ENCODE measurements at regions not wholly inside any gene's neighbourhood (a gene's known extent, or its start where the extent isn't known, plus 50 kb on each side); places are given as distances from the start of the nearest gene placed in this dataset.
A peak's percentile ranks its signal among the peaks of the same experiment; 100 is the strongest.

- Histone ChIP-seq H3K79me2 (ENCODE audit: control insufficient read depth, insufficient read depth, low read length, unreplicated experiment) (no peaks in the 10 kb centered on the region), H2AFZ (ENCODE audit: low read length, unreplicated experiment) (peak overlapping the region; percentile 64), H3K4me1 (ENCODE audit: control insufficient read depth, insufficient read depth, low read length, unreplicated experiment) (no peaks in the 10 kb centered on the region), H3K27ac (ENCODE audit: low read depth, low read length) (no peak overlapping the region), H3K36me3 (ENCODE audit: insufficient read depth, low read length) (no peaks in the 10 kb centered on the region), H3K27me3 (ENCODE audit: insufficient read depth, low read length) (no peaks in the 10 kb centered on the region), H3K4me3 (ENCODE audit: low read depth, low read length) (no peak overlapping the region)
Observed at GRCh38 chr21:28100366-28100765, 892.3 kb downstream of the LTN1 start.

GRCh38 chr21:28099001-28099705, 893.5 kb downstream of the LTN1 start:
- H3K4me3 ChIP-seq (ENCODE audit: low read depth, low read length): no peak overlapping the region
- H3K4me1 ChIP-seq (ENCODE audit: control insufficient read depth, insufficient read depth, low read length, unreplicated experiment): no peaks in the 10 kb centered on the region
- H3K27me3 ChIP-seq (ENCODE audit: insufficient read depth, low read length): no peaks in the 10 kb centered on the region
- H3K36me3 ChIP-seq (ENCODE audit: insufficient read depth, low read length): no peaks in the 10 kb centered on the region
- H3K27ac ChIP-seq (ENCODE audit: low read depth, low read length): no peak overlapping the region
- no peaks in the 10 kb centered on the region for H3K79me2 ChIP-seq (ENCODE audit: control insufficient read depth, insufficient read depth, low read length, unreplicated experiment)
- H2AFZ ChIP-seq (ENCODE audit: low read length, unreplicated experiment): peak overlapping the region; percentile 48

- no peak overlapping the region for H2AFZ ChIP-seq (ENCODE audit: low read length, unreplicated experiment)
- H3K36me3 ChIP-seq (ENCODE audit: insufficient read depth, low read length): no peaks in the 10 kb centered on the region
- no peak overlapping the region for H3K4me3 ChIP-seq (ENCODE audit: low read depth, low read length)
- no peaks in the 10 kb centered on the region for H3K27me3 ChIP-seq (ENCODE audit: insufficient read depth, low read length)
- H3K4me1 ChIP-seq (ENCODE audit: control insufficient read depth, insufficient read depth, low read length, unreplicated experiment): no peaks in the 10 kb centered on the region
- H3K27ac ChIP-seq (ENCODE audit: low read depth, low read length): no peak overlapping the region
- no peaks in the 10 kb centered on the region for H3K79me2 ChIP-seq (ENCODE audit: control insufficient read depth, insufficient read depth, low read length, unreplicated experiment)
Observed at GRCh38 chr21:28091466-28091865, 901.2 kb downstream of the LTN1 start.

GRCh38 chr21:28090546-28090945, 902.1 kb downstream of the LTN1 start:
- H3K27me3 ChIP-seq (ENCODE audit: insufficient read depth, low read length): no peaks in the 10 kb centered on the region

GRCh38 chr21:28089599-28090441, 902.9 kb downstream of the LTN1 start:
- no peaks in the 10 kb centered on the region for H3K36me3 ChIP-seq (ENCODE audit: insufficient read depth, low read length)
- H3K27ac ChIP-seq (ENCODE audit: low read depth, low read length): no peak overlapping the region
- no peaks in the 10 kb centered on the region for H3K27me3 ChIP-seq (ENCODE audit: insufficient read depth, low read length)
- peak overlapping the region; percentile 54 for H2AFZ ChIP-seq (ENCODE audit: low read length, unreplicated experiment)
- no peaks in the 10 kb centered on the region for H3K79me2 ChIP-seq (ENCODE audit: control insufficient read depth, insufficient read depth, low read length, unreplicated experiment)
- H3K4me3 ChIP-seq (ENCODE audit: low read depth, low read length): 0 out of 2 replicates have a peak overlapping the region, but pooled peaks have one; percentile 37
- H3K4me1 ChIP-seq (ENCODE audit: control insufficient read depth, insufficient read depth, low read length, unreplicated experiment): no peaks in the 10 kb centered on the region

More at GRCh38 chr21:28090546-28090945, 902.1 kb downstream of the LTN1 start:
- Histone ChIP-seq H3K79me2 (ENCODE audit: control insufficient read depth, insufficient read depth, low read length, unreplicated experiment) (no peaks in the 10 kb centered on the region), H2AFZ (ENCODE audit: low read length, unreplicated experiment) (peak overlapping the region; percentile 54), H3K27ac (ENCODE audit: low read depth, low read length) (no peak overlapping the region), H3K4me3 (ENCODE audit: low read depth, low read length) (0 out of 2 replicates have a peak overlapping the region, but pooled peaks have one; percentile 37), H3K36me3 (ENCODE audit: insufficient read depth, low read length) (no peaks in the 10 kb centered on the region), H3K4me1 (ENCODE audit: control insufficient read depth, insufficient read depth, low read length, unreplicated experiment) (no peaks in the 10 kb centered on the region)

GRCh38 chr21:28086861-28087581, 905.7 kb downstream of the LTN1 start:
- Histone ChIP-seq H3K4me3 (ENCODE audit: low read depth, low read length) (no peak overlapping the region), H2AFZ (ENCODE audit: low read length, unreplicated experiment) (no peak overlapping the region), H3K4me1 (ENCODE audit: control insufficient read depth, insufficient read depth, low read length, unreplicated experiment) (no peaks in the 10 kb centered on the region), H3K27me3 (ENCODE audit: insufficient read depth, low read length) (no peaks in the 10 kb centered on the region), H3K36me3 (ENCODE audit: insufficient read depth, low read length) (no peaks in the 10 kb centered on the region), H3K27ac (ENCODE audit: low read depth, low read length) (no peak overlapping the region), H3K79me2 (ENCODE audit: control insufficient read depth, insufficient read depth, low read length, unreplicated experiment) (no peaks in the 10 kb centered on the region)

- Histone ChIP-seq H3K27ac (ENCODE audit: low read depth, low read length) (no peak overlapping the region), H3K36me3 (ENCODE audit: insufficient read depth, low read length) (no peaks in the 10 kb centered on the region), H2AFZ (ENCODE audit: low read length, unreplicated experiment) (no peak overlapping the region), H3K4me3 (ENCODE audit: low read depth, low read length) (no peak overlapping the region), H3K79me2 (ENCODE audit: control insufficient read depth, insufficient read depth, low read length, unreplicated experiment) (no peaks in the 10 kb centered on the region), H3K4me1 (ENCODE audit: control insufficient read depth, insufficient read depth, low read length, unreplicated experiment) (no peaks in the 10 kb centered on the region), H3K27me3 (ENCODE audit: insufficient read depth, low read length) (no peaks in the 10 kb centered on the region)
Observed at GRCh38 chr21:28084951-28085350, 907.7 kb downstream of the LTN1 start.

- Histone ChIP-seq H3K27me3 (ENCODE audit: insufficient read depth, low read length) (no peaks in the 10 kb centered on the region), H3K36me3 (ENCODE audit: insufficient read depth, low read length) (no peaks in the 10 kb centered on the region), H3K4me3 (ENCODE audit: low read depth, low read length) (no peak overlapping the region), H3K79me2 (ENCODE audit: control insufficient read depth, insufficient read depth, low read length, unreplicated experiment) (no peaks in the 10 kb centered on the region), H3K4me1 (ENCODE audit: control insufficient read depth, insufficient read depth, low read length, unreplicated experiment) (no peaks in the 10 kb centered on the region), H2AFZ (ENCODE audit: low read length, unreplicated experiment) (no peak overlapping the region), H3K27ac (ENCODE audit: low read depth, low read length) (no peak overlapping the region)
Observed at GRCh38 chr21:28083350-28083749, 909.3 kb downstream of the LTN1 start.

GRCh38 chr21:28078126-28078525, 914.6 kb downstream of the LTN1 start:
- Histone ChIP-seq H3K4me1 (ENCODE audit: control insufficient read depth, insufficient read depth, low read length, unreplicated experiment) (no peaks in the 10 kb centered on the region), H3K4me3 (ENCODE audit: low read depth, low read length) (no peak overlapping the region), H2AFZ (ENCODE audit: low read length, unreplicated experiment) (no peak overlapping the region), H3K27me3 (ENCODE audit: insufficient read depth, low read length) (no peaks in the 10 kb centered on the region), H3K27ac (ENCODE audit: low read depth, low read length) (no peak overlapping the region), H3K79me2 (ENCODE audit: control insufficient read depth, insufficient read depth, low read length, unreplicated experiment) (no peaks in the 10 kb centered on the region), H3K36me3 (ENCODE audit: insufficient read depth, low read length) (no peaks in the 10 kb centered on the region)

- no peaks in the 10 kb centered on the region for H3K36me3 ChIP-seq (ENCODE audit: insufficient read depth, low read length)
- H3K27me3 ChIP-seq (ENCODE audit: insufficient read depth, low read length): no peaks in the 10 kb centered on the region
- H3K79me2 ChIP-seq (ENCODE audit: control insufficient read depth, insufficient read depth, low read length, unreplicated experiment): no peaks in the 10 kb centered on the region
- no peak overlapping the region for H2AFZ ChIP-seq (ENCODE audit: low read length, unreplicated experiment)
- no peak overlapping the region for H3K27ac ChIP-seq (ENCODE audit: low read depth, low read length)
- no peak overlapping the region for H3K4me3 ChIP-seq (ENCODE audit: low read depth, low read length)
- H3K4me1 ChIP-seq (ENCODE audit: control insufficient read depth, insufficient read depth, low read length, unreplicated experiment): no peaks in the 10 kb centered on the region
Observed at GRCh38 chr21:28074676-28075075, 918.0 kb downstream of the LTN1 start.
